DOHH2 (cell line): ENCODE measurements at regions not wholly inside any gene's neighbourhood (a gene's known extent, or its start where the extent isn't known, plus 50 kb on each side); places are given as distances from the start of the nearest gene placed in this dataset.
"Not testable (repeated sequence)": the region's sequence is repeated elsewhere in the genome, so short reads cannot be mapped to it uniquely, and the experiment has no call there.

Experiments used
- EZH2phosphoT487 ChIP-seq: fragments of 200-600 bp; sonication (generic); IDR thresholded peaks from 2 replicates; pipeline ENCODE4 v1.6.1; 2017; ENCODE audit warnings: borderline replicate concordance, mild to moderate bottlenecking, antibody characterized with exemption, low read length, moderate library complexity, mixed read lengths
- TF ChIP-seq, protein P1 (sequence below): fragments of 200-600 bp; sonication (generic); IDR thresholded peaks from one replicate; pipeline ENCODE4 v1.5.1; 2014; ENCODE audit warnings: antibody characterized with exemption, mild to moderate bottlenecking, low read depth, low read length; ENCODE audit not compliant: poor library complexity, severe bottlenecking

- TF ChIP-seq, protein P1, sequence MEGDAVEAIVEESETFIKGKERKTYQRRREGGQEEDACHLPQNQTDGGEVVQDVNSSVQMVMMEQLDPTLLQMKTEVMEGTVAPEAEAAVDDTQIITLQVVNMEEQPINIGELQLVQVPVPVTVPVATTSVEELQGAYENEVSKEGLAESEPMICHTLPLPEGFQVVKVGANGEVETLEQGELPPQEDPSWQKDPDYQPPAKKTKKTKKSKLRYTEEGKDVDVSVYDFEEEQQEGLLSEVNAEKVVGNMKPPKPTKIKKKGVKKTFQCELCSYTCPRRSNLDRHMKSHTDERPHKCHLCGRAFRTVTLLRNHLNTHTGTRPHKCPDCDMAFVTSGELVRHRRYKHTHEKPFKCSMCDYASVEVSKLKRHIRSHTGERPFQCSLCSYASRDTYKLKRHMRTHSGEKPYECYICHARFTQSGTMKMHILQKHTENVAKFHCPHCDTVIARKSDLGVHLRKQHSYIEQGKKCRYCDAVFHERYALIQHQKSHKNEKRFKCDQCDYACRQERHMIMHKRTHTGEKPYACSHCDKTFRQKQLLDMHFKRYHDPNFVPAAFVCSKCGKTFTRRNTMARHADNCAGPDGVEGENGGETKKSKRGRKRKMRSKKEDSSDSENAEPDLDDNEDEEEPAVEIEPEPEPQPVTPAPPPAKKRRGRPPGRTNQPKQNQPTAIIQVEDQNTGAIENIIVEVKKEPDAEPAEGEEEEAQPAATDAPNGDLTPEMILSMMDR: not testable (repeated sequence)
- TF ChIP-seq EZH2phosphoT487: not testable (repeated sequence)
Measured at GRCh38 chr2:91517846-91518245, 2826.4 kb downstream of the RPIA start.
